Upper lobe of left lung (tissue), 4 donors: ENCODE measurements at regions not wholly inside any gene's neighbourhood (a gene's known extent, or its start where the extent isn't known, plus 50 kb on each side); places are given as distances from the start of the nearest gene placed in this dataset.

Experiments used
- CTCF ChIP-seq, 6 experiments: fragments of 450-650 bp in 4 of 6; fragments of 200-600 bp in 2 of 6; sonication (generic) in 2 of 6; IDR thresholded peaks; one replicate each; pipeline ENCODE4 v1.5.1; 2016 to 2019; ENCODE audit warnings: antibody characterized with exemption in 6 of 6
- EP300 ChIP-seq, 4 donors: sonication (generic); formaldehyde crosslinking; IDR thresholded peaks; one replicate each; pipeline ENCODE4 v1.5.1; 2017; ENCODE audit warnings: antibody characterized with exemption in 4 of 4, control low read depth in 2 of 4
- POLR2A ChIP-seq, 4 donors: fragments of 450-650 bp; IDR thresholded peaks; one replicate each; pipeline ENCODE4 v1.5.1; 2016 to 2017; ENCODE audit warnings: antibody characterized with exemption in 4 of 4, mild to moderate bottlenecking in 2 of 4
- POLR2AphosphoS5 ChIP-seq, 2 donors: sonication (generic); formaldehyde crosslinking; IDR thresholded peaks; one replicate each; pipeline ENCODE4 v1.5.1; 2017; ENCODE audit warnings: antibody characterized with exemption in 2 of 2

GRCh38 chr13:99827011-99827772 lies 144.4 kb downstream of the ZIC5 start:
- TF ChIP-seq CTCF (IDR thresholded peaks at IDR 0.05) (no peak), EP300 (IDR thresholded peaks at IDR 0.05) (no peak), POLR2AphosphoS5 (IDR thresholded peaks at IDR 0.05) (no peak), POLR2A (IDR thresholded peaks at IDR 0.05) (no peak)
